KMS-11 (cell line): ENCODE measurements at regions not wholly inside any gene's neighbourhood (a gene's known extent, or its start where the extent isn't known, plus 50 kb on each side); places are given as distances from the start of the nearest gene placed in this dataset.

ENCODE experiments used
- H2AFZ ChIP-seq: fragments of 200-600 bp; sonication (generic); 2 replicates; pipeline ENCODE4 v1.6.1; 2016; ENCODE audit warnings: antibody characterized with exemption, mixed run types, low read depth
- H3K27ac ChIP-seq: fragments of 200-600 bp; sonication (generic); 2 replicates; pipeline ENCODE4 v1.6.1; 2016; ENCODE audit warnings: mild to moderate bottlenecking, mixed run types
- H3K27me3 ChIP-seq: fragments of 200-600 bp; sonication (generic); 2 replicates; pipeline ENCODE4 v1.6.1; 2017; ENCODE audit warnings: mild to moderate bottlenecking, low read depth, mixed run types, moderate library complexity; ENCODE audit not compliant: insufficient read depth
- H3K36me3 ChIP-seq: fragments of 200-600 bp; sonication (generic); 2 replicates; pipeline ENCODE4 v1.6.1; 2017; ENCODE audit warnings: mild to moderate bottlenecking, mixed run types; ENCODE audit not compliant: insufficient read depth
- H3K4me1 ChIP-seq: fragments of 200-600 bp; sonication (generic); 2 replicates; pipeline ENCODE4 v1.6.1; 2016; ENCODE audit warnings: mild to moderate bottlenecking, low read depth, mixed run types; ENCODE audit not compliant: poor library complexity, severe bottlenecking
- H3K4me2 ChIP-seq: fragments of 200-600 bp; sonication (generic); 2 replicates; pipeline ENCODE4 v1.7.0; 2016; ENCODE audit warnings: mild to moderate bottlenecking, mixed run types
- H3K4me3 ChIP-seq: fragments of 200-600 bp; sonication (generic); IDR thresholded peaks from 2 replicates; pipeline ENCODE4 v1.6.1; 2017; ENCODE audit warnings: low read depth, low read length, mixed read lengths; ENCODE audit not compliant: insufficient read depth
- H3K79me2 ChIP-seq: fragments of 200-600 bp; sonication (generic); 2 replicates; pipeline ENCODE4 v1.6.1; 2016; ENCODE audit warnings: low read depth, mixed run types; ENCODE audit not compliant: insufficient read depth
- H3K9ac ChIP-seq: fragments of 200-600 bp; sonication (generic); 2 replicates; pipeline ENCODE4 v1.6.1; 2016; ENCODE audit warnings: mild to moderate bottlenecking, mixed run types
- H4K20me1 ChIP-seq: fragments of 200-600 bp; sonication (generic); 2 replicates; pipeline ENCODE4 v1.6.1; 2016; ENCODE audit warnings: mild to moderate bottlenecking, mixed run types; ENCODE audit not compliant: insufficient read depth
- TF ChIP-seq, protein P1 (sequence below): fragments of 200-600 bp; sonication (generic); conservative IDR thresholded peaks from 2 replicates; pipeline ENCODE4 v1.6.1; 2017; ENCODE audit warnings: low read depth, mild to moderate bottlenecking, antibody characterized with exemption, low read length, moderate library complexity, mixed read lengths

GRCh38 chr11:29271616-29272015 lies 745.2 kb downstream of the KCNA4 start:
- no peaks in the 10 kb centered on the region for H4K20me1 ChIP-seq
- no peak overlapping the region for H3K27ac ChIP-seq
- H3K4me3 ChIP-seq: no peak overlapping the region
- TF ChIP-seq, protein P1, sequence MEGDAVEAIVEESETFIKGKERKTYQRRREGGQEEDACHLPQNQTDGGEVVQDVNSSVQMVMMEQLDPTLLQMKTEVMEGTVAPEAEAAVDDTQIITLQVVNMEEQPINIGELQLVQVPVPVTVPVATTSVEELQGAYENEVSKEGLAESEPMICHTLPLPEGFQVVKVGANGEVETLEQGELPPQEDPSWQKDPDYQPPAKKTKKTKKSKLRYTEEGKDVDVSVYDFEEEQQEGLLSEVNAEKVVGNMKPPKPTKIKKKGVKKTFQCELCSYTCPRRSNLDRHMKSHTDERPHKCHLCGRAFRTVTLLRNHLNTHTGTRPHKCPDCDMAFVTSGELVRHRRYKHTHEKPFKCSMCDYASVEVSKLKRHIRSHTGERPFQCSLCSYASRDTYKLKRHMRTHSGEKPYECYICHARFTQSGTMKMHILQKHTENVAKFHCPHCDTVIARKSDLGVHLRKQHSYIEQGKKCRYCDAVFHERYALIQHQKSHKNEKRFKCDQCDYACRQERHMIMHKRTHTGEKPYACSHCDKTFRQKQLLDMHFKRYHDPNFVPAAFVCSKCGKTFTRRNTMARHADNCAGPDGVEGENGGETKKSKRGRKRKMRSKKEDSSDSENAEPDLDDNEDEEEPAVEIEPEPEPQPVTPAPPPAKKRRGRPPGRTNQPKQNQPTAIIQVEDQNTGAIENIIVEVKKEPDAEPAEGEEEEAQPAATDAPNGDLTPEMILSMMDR: no peak
- no peaks in the 10 kb centered on the region for H3K36me3 ChIP-seq
- H3K4me2 ChIP-seq: no peak overlapping the region
- no peaks in the 10 kb centered on the region for H3K79me2 ChIP-seq
- H3K27me3 ChIP-seq: no peaks in the 10 kb centered on the region
- no peak overlapping the region for H2AFZ ChIP-seq
- H3K4me1 ChIP-seq: no peaks in the 10 kb centered on the region
- H3K9ac ChIP-seq: no peak overlapping the region

DNA sequence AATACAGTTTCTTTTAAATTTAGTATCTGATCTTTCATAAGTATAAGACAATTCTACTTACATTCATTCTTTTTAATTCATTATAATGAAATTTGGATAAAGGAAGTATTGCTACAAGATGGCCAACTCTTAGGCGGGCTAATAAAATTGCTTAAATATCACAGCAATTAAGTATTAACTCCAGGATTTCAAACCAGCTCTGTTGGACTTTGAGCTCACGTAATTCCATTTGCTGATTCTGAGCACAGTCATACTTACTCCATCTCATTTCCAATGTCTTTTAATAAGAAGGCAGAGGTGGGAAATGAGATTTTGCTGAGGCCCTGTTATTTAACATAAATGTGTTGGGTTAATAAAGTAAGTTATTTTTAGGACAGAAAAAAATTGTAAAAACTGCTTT lies 748.1 kb downstream of the KCNA4 start:
- TF ChIP-seq, protein P1: no peak
- Histone ChIP-seq H3K27me3 (no peaks in the 10 kb centered on the region), H3K36me3 (no peaks in the 10 kb centered on the region), H4K20me1 (no peaks in the 10 kb centered on the region), H3K79me2 (no peaks in the 10 kb centered on the region), H3K9ac (no peak overlapping the region), H3K4me3 (no peak overlapping the region), H3K27ac (no peak overlapping the region), H3K4me1 (no peaks in the 10 kb centered on the region), H2AFZ (no peak overlapping the region), H3K4me2 (no peak overlapping the region)

DNA sequence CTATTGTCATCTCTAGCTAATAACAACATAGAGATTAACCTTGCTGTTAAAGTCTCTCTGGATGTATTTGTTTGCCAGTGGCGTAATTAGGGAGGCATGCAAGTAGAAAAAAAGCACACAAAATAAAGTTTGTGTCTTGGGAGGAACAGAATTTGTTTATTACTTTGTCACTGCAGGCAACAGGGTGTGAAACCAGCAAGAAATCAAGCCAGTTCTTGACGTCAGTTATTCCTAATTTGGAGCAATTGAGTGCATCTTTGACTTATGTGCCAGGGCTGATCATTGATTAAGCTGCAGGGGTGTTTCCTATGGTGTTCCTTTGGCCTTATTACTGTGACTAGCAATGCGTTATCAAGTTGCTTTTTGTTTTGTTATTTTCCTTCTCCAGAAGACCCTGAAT lies 751.0 kb downstream of the KCNA4 start:
- no peak overlapping the region for H3K9ac ChIP-seq
- H3K4me3 ChIP-seq: no peak overlapping the region
- H3K27me3 ChIP-seq: no peaks in the 10 kb centered on the region
- H4K20me1 ChIP-seq: no peaks in the 10 kb centered on the region
- H3K27ac ChIP-seq: no peak overlapping the region
- no peaks in the 10 kb centered on the region for H3K36me3 ChIP-seq
- TF ChIP-seq, protein P1: no peak
- H2AFZ ChIP-seq: no peak overlapping the region
- no peak overlapping the region for H3K4me2 ChIP-seq
- H3K4me1 ChIP-seq: no peaks in the 10 kb centered on the region
- no peaks in the 10 kb centered on the region for H3K79me2 ChIP-seq

- H3K4me2 ChIP-seq: no peak overlapping the region
These were observed 751.4 kb downstream of the KCNA4 start for GRCh38 chr11:29265381-29265780.

More at GRCh38 chr11:29265381-29265780, 751.4 kb downstream of the KCNA4 start:
- H3K9ac ChIP-seq: no peak overlapping the region
- no peaks in the 10 kb centered on the region for H4K20me1 ChIP-seq
- no peak overlapping the region for H2AFZ ChIP-seq
- TF ChIP-seq, protein P1: no peak
- H3K36me3 ChIP-seq: no peaks in the 10 kb centered on the region
- no peak overlapping the region for H3K27ac ChIP-seq
- H3K4me1 ChIP-seq: no peaks in the 10 kb centered on the region
- H3K79me2 ChIP-seq: no peaks in the 10 kb centered on the region
- no peaks in the 10 kb centered on the region for H3K27me3 ChIP-seq
- no peak overlapping the region for H3K4me3 ChIP-seq
